HEK293 (cell line): ENCODE measurements at regions not wholly inside any gene's neighbourhood (a gene's known extent, or its start where the extent isn't known, plus 50 kb on each side); places are given as distances from the start of the nearest gene placed in this dataset.

Experiments
- CTCF ChIA-PET: fragments of 350-600 bp; formaldehyde crosslinking; extraction: SDS; loops from one replicate; lab custom pipeline; 2021; ENCODE audit warnings: antibody characterized with exemption; lab: Yijun Ruan, JAX
- POLR2A ChIA-PET: fragments of 300-600 bp; formaldehyde crosslinking; extraction: SDS; loops from one replicate; lab custom pipeline; 2020; ENCODE audit warnings: antibody characterized with exemption, inconsistent platforms; lab: Yijun Ruan, JAX
- H3K27ac ChIP-seq: fragments of 200-500 bp; sonication (Bioruptor generic); 2 replicates; pipeline ENCODE4 v1.5.1; 2014; ENCODE audit warnings: low read depth, low read length, control low read depth, inconsistent platforms; ENCODE audit errors: extremely low read depth
- H3K36me3 ChIP-seq, 2 experiments: fragments of 200-500 bp in 1 of 2; sonication (Bioruptor generic) in 1 of 2; 1 replicate in 1 of 2; 2 replicates in 1 of 2; pipeline ENCODE4 v1.5.1; 2014 to 2017; ENCODE audit warnings: inconsistent platforms in 2 of 2, low read length in 2 of 2; ENCODE audit not compliant: control insufficient read depth in 2 of 2, insufficient read depth in 1 of 2
- H3K4me1 ChIP-seq: fragments of 200-500 bp; sonication (Bioruptor generic); 2 replicates; pipeline ENCODE4 v1.5.1; 2014; ENCODE audit warnings: mild to moderate bottlenecking, low read length, inconsistent platforms; ENCODE audit not compliant: control insufficient read depth, insufficient read depth
- H3K4me3 ChIP-seq: 2 replicates; pipeline ENCODE4 v1.5.1; 2011; ENCODE audit warnings: low read depth, mild to moderate bottlenecking, control low read depth, low read length, moderate library complexity
- H3K9me3 ChIP-seq: fragments of 200-500 bp; sonication (Bioruptor generic); 2 replicates; pipeline ENCODE4 v1.5.1; 2014; ENCODE audit warnings: low read depth, low read length, inconsistent platforms; ENCODE audit not compliant: control insufficient read depth, insufficient read depth
- HOXA7 ChIP-seq: sonication (generic); formaldehyde crosslinking; IDR thresholded peaks from 2 replicates; pipeline ENCODE4 v1.8.1; 2022; ENCODE audit warnings: missing genetic modification reagents, borderline replicate concordance
- HOXD13 ChIP-seq: sonication (generic); formaldehyde crosslinking; IDR thresholded peaks from 2 replicates; pipeline ENCODE4 v1.8.0; 2022; ENCODE audit warnings: missing genetic modification reagents, borderline replicate concordance
- KLF10 ChIP-seq: fragments of 450-650 bp; IDR thresholded peaks from 2 replicates; pipeline ENCODE4 v1.5.1; 2018; ENCODE audit warnings: missing biosample characterization, mild to moderate bottlenecking, missing genetic modification characterization
- KLF8 ChIP-seq: fragments of 450-650 bp; formaldehyde crosslinking; IDR thresholded peaks from 2 replicates; pipeline ENCODE4 v1.5.1; 2016; ENCODE audit warnings: missing biosample characterization, missing genetic modification characterization
- KLF9 ChIP-seq: fragments of 450-650 bp; formaldehyde crosslinking; IDR thresholded peaks from 2 replicates; pipeline ENCODE4 v1.5.1; 2016; ENCODE audit warnings: missing biosample characterization, missing genetic modification characterization, low read depth
- MYNN ChIP-seq: fragments of 450-650 bp; formaldehyde crosslinking; IDR thresholded peaks from 2 replicates; pipeline ENCODE4 v1.5.1; 2016; ENCODE audit warnings: missing biosample characterization, missing genetic modification characterization, borderline replicate concordance
- REST ChIP-seq: fragments of 450-650 bp; formaldehyde crosslinking; IDR thresholded peaks from 2 replicates; pipeline ENCODE4 v1.5.1; 2016; ENCODE audit warnings: missing biosample characterization, missing genetic modification characterization
- TRIM28 ChIP-seq: IDR thresholded peaks from 2 replicates; pipeline ENCODE4 v1.6.1; 2011; ENCODE audit warnings: low read length, control low read depth, borderline replicate concordance
- ZFHX2 ChIP-seq: fragments of 450-650 bp; formaldehyde crosslinking; conservative IDR thresholded peaks from 2 replicates; pipeline ENCODE4 v1.5.1; 2016; ENCODE audit warnings: missing biosample characterization, missing genetic modification characterization
- ZNF10 ChIP-seq: fragments of 450-650 bp; formaldehyde crosslinking; IDR thresholded peaks from 2 replicates; pipeline ENCODE4 v1.5.1; 2017; ENCODE audit warnings: missing biosample characterization, missing genetic modification characterization
- ZNF132 ChIP-seq: fragments of 450-650 bp; formaldehyde crosslinking; IDR thresholded peaks from 2 replicates; pipeline ENCODE4 v1.5.1; 2017; ENCODE audit warnings: missing biosample characterization, missing genetic modification characterization, borderline replicate concordance
- ZNF184 ChIP-seq: fragments of 450-650 bp; IDR thresholded peaks from 2 replicates; pipeline ENCODE4 v1.5.1; 2018; ENCODE audit warnings: missing biosample characterization, mild to moderate bottlenecking, missing genetic modification characterization
- ZNF274 ChIP-seq, 2 experiments: fragments of 200-500 bp in 1 of 2; fragments of 450-650 bp in 1 of 2; sonication (Bioruptor generic) in 1 of 2; formaldehyde crosslinking in 1 of 2; IDR thresholded peaks; 2 replicates each; pipeline versions ENCODE4 v1.5.1 to v1.6.1; 2014 to 2016; ENCODE audit warnings: borderline replicate concordance in 1 of 2, inconsistent platforms in 1 of 2, low read length in 1 of 2, missing biosample characterization in 1 of 2, missing genetic modification characterization in 1 of 2
- ZNF292 ChIP-seq: fragments of 450-650 bp; formaldehyde crosslinking; IDR thresholded peaks from 2 replicates; pipeline ENCODE4 v1.5.1; 2016; ENCODE audit warnings: low read depth, missing biosample characterization, missing genetic modification characterization, borderline replicate concordance
- ZNF311 ChIP-seq: fragments of 450-650 bp; formaldehyde crosslinking; IDR thresholded peaks from 2 replicates; pipeline ENCODE4 v1.5.1; 2017; ENCODE audit warnings: missing biosample characterization, missing genetic modification characterization, borderline replicate concordance
- ZNF426 ChIP-seq: fragments of 450-650 bp; formaldehyde crosslinking; IDR thresholded peaks from 2 replicates; pipeline ENCODE4 v1.5.1; 2017; ENCODE audit warnings: missing biosample characterization, missing genetic modification characterization, mild to moderate bottlenecking, inconsistent platforms, moderate library complexity
- ZNF555 ChIP-seq: fragments of 450-650 bp; formaldehyde crosslinking; conservative IDR thresholded peaks from 2 replicates; pipeline ENCODE4 v1.5.1; 2017; ENCODE audit warnings: missing biosample characterization, mild to moderate bottlenecking, missing genetic modification characterization, inconsistent platforms
- ZNF610 ChIP-seq: fragments of 450-650 bp; formaldehyde crosslinking; IDR thresholded peaks from 2 replicates; pipeline ENCODE4 v1.5.1; 2016; ENCODE audit warnings: missing biosample characterization, missing genetic modification characterization, borderline replicate concordance
- ZNF626 ChIP-seq: fragments of 450-650 bp; sonication (Bioruptor Pico); formaldehyde crosslinking; IDR thresholded peaks from 2 replicates; pipeline ENCODE4 v1.5.1; 2018; ENCODE audit warnings: missing biosample characterization, missing genetic modification characterization, inconsistent platforms
- ZNF777 ChIP-seq: fragments of 450-650 bp; formaldehyde crosslinking; IDR thresholded peaks from 2 replicates; pipeline ENCODE4 v1.5.1; 2017; ENCODE audit warnings: missing biosample characterization, missing genetic modification characterization, borderline replicate concordance
- ZNF785 ChIP-seq: fragments of 450-650 bp; formaldehyde crosslinking; IDR thresholded peaks from 2 replicates; pipeline ENCODE4 v1.5.1; 2016; ENCODE audit warnings: missing biosample characterization, missing genetic modification characterization
- ZNF843 ChIP-seq: fragments of 450-650 bp; formaldehyde crosslinking; IDR thresholded peaks from 2 replicates; pipeline ENCODE4 v1.5.1; 2016; ENCODE audit warnings: missing biosample characterization, missing genetic modification characterization
- ZSCAN30 ChIP-seq: fragments of 450-650 bp; IDR thresholded peaks from 2 replicates; pipeline ENCODE4 v1.5.1; 2018; ENCODE audit warnings: missing biosample characterization, mild to moderate bottlenecking, missing genetic modification characterization, moderate library complexity
- TF ChIP-seq, protein P1 (sequence below): fragments of 450-650 bp; formaldehyde crosslinking; IDR thresholded peaks from 2 replicates; pipeline ENCODE4 v1.5.1; 2016; ENCODE audit warnings: missing biosample characterization, missing genetic modification characterization
- TF ChIP-seq, protein P2 (sequence below): fragments of 450-650 bp; formaldehyde crosslinking; IDR thresholded peaks from 2 replicates; pipeline ENCODE4 v1.5.1; 2016; ENCODE audit warnings: missing biosample characterization, missing genetic modification characterization
- TF ChIP-seq, protein P3 (sequence below): fragments of 450-650 bp; formaldehyde crosslinking; IDR thresholded peaks from 2 replicates; pipeline ENCODE4 v1.5.1; 2017; ENCODE audit warnings: missing biosample characterization, missing genetic modification characterization
- TF ChIP-seq, protein P4 (sequence below): fragments of 450-650 bp; formaldehyde crosslinking; IDR thresholded peaks from 2 replicates; pipeline ENCODE4 v1.5.1; 2016; ENCODE audit warnings: missing biosample characterization, missing genetic modification characterization

DNA sequence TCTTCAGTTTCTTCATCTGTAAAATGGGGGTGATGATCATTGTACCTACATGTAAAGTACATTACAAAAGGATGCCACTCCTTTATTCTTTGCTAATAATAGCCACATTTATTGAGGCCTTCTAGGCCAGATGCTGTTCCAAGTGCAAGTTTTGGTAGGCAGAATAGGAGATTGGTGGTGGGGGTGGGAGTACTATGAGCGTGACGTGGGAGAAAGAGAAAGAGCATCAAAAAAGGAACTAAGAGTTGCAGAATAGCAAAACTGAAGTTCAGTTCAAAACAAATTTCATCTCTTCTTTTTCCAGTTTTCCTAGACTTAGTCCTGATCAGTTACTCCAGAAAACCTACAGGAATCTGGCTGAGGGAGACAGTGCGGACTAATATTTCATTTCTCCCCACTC lies 174.1 kb downstream of the SNX18 start:
- TF ChIP-seq ZNF274 (IDR thresholded peaks at IDR 0.05; ENCODE audit: low read length), result no peak
- TF ChIP-seq ZNF274 (tag by site-specific recombination; IDR thresholded peaks at IDR 0.05; ENCODE audit: borderline replicate concordance), result no peak
- TF ChIP-seq, protein P1, sequence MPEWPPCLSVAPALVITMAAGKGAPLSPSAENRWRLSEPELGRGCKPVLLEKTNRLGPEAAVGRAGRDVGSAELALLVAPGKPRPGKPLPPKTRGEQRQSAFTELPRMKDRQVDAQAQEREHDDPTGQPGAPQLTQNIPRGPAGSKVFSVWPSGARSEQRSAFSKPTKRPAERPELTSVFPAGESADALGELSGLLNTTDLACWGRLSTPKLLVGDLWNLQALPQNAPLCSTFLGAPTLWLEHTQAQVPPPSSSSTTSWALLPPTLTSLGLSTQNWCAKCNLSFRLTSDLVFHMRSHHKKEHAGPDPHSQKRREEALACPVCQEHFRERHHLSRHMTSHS (tag by site-specific recombination), result no peak
- no peak for TF ChIP-seq ZNF292 (tag by site-specific recombination)
- no peak for TF ChIP-seq ZNF132 (tag by site-specific recombination)
- TF ChIP-seq, protein P2, sequence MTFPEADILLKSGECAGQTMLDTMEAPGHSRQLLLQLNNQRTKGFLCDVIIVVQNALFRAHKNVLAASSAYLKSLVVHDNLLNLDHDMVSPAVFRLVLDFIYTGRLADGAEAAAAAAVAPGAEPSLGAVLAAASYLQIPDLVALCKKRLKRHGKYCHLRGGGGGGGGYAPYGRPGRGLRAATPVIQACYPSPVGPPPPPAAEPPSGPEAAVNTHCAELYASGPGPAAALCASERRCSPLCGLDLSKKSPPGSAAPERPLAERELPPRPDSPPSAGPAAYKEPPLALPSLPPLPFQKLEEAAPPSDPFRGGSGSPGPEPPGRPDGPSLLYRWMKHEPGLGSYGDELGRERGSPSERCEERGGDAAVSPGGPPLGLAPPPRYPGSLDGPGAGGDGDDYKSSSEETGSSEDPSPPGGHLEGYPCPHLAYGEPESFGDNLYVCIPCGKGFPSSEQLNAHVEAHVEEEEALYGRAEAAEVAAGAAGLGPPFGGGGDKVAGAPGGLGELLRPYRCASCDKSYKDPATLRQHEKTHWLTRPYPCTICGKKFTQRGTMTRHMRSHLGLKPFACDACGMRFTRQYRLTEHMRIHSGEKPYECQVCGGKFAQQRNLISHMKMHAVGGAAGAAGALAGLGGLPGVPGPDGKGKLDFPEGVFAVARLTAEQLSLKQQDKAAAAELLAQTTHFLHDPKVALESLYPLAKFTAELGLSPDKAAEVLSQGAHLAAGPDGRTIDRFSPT (tag by site-specific recombination), result no peak
- TF ChIP-seq TRIM28, result no peak
- no peak for TF ChIP-seq HOXA7 (CRISPR knock-in tag)
- no peak for TF ChIP-seq ZNF426 (tag by site-specific recombination)
- TF ChIP-seq ZNF311 (tag by site-specific recombination), result no peak
- TF ChIP-seq, protein P3, sequence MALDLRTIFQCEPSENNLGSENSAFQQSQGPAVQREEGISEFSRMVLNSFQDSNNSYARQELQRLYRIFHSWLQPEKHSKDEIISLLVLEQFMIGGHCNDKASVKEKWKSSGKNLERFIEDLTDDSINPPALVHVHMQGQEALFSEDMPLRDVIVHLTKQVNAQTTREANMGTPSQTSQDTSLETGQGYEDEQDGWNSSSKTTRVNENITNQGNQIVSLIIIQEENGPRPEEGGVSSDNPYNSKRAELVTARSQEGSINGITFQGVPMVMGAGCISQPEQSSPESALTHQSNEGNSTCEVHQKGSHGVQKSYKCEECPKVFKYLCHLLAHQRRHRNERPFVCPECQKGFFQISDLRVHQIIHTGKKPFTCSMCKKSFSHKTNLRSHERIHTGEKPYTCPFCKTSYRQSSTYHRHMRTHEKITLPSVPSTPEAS (tag by site-specific recombination), result no peak
- no peak for TF ChIP-seq ZNF777 (tag by site-specific recombination)
- TF ChIP-seq MYNN (tag by site-specific recombination), result no peak
- no peak for TF ChIP-seq REST
- TF ChIP-seq ZNF610 (tag by site-specific recombination), result no peak
- TF ChIP-seq, all 188 proteins: peak for 0
- Histone ChIP-seq H3K36me3 (no peaks in the 10 kb centered on the region), H3K27ac (no peak overlapping the region), H3K4me3 (no peak overlapping the region), H3K9me3 (no peaks in the 10 kb centered on the region), H3K4me1 (no peaks in the 10 kb centered on the region)
- POLR2A ChIA-PET, result no interaction called here
- CTCF ChIA-PET, result no interaction called here

GRCh38 chr5:54689411-54690251 lies 172.1 kb downstream of the SNX18 start:
- H3K36me3 ChIP-seq, result no peaks in the 10 kb centered on the region
- H3K27ac ChIP-seq, result no peak overlapping the region
- no peaks in the 10 kb centered on the region for H3K9me3 ChIP-seq
- POLR2A ChIA-PET, result no interaction called here
- no peak overlapping the region for H3K4me3 ChIP-seq
- CTCF ChIA-PET, result interaction anchor here (1.1 to 1.6 kb wide), 2 partner anchors 8 to 173 kb away, joined by 4 to 5 read pairs; partner anchors contain the start of gene SNX18
- no peaks in the 10 kb centered on the region for H3K4me1 ChIP-seq
- TF ChIP-seq ZNF184, result no peak
- no peak for TF ChIP-seq KLF9 (tag by site-specific recombination)
- no peak for TF ChIP-seq ZNF626 (tag by site-specific recombination)
- TF ChIP-seq ZFHX2 (tag by site-specific recombination), result no peak
- TF ChIP-seq, protein P4, sequence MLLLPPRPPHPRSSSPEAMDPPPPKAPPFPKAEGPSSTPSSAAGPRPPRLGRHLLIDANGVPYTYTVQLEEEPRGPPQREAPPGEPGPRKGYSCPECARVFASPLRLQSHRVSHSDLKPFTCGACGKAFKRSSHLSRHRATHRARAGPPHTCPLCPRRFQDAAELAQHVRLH (tag by site-specific recombination), result no peak
- no peak for TF ChIP-seq ZNF555
- no peak for TF ChIP-seq ZNF843 (tag by site-specific recombination)
- TF ChIP-seq KLF8 (tag by site-specific recombination), result no peak
- TF ChIP-seq ZNF10, result no peak
- no peak for TF ChIP-seq ZSCAN30 (tag by site-specific recombination)
- TF ChIP-seq KLF10 (tag by site-specific recombination), result no peak
- no peak for TF ChIP-seq ZNF785 (tag by site-specific recombination)
- no peak for TF ChIP-seq HOXD13 (CRISPR knock-in tag)
